Posterior cingulate gyrus (tissue), 11 donors: ENCODE measurements at regions not wholly inside any gene's neighbourhood (a gene's known extent, or its start where the extent isn't known, plus 50 kb on each side); places are given as distances from the start of the nearest gene placed in this dataset.
"Not testable (repeated sequence)": the region's sequence is repeated elsewhere in the genome, so short reads cannot be mapped to it uniquely, and the experiment has no call there.

ENCODE experiments used
- DNase-seq, 10 donors: peaks; one replicate each; pipeline versions ENCODE4 v3.0.0 to v3.0.0-alpha.2; 2020 to 2021; ENCODE audit warnings: mixed read lengths in 3 of 10
- intact Hi-C: fragments of 100-400 bp; cut with DNase I; formaldehyde crosslinking; loops from one replicate; pipeline ENCODE4 v1.15.1; 2023

GRCh38 chr3:98644168-98644567, 50.8 kb upstream of the CPOX start:
- no peak for DNase-seq
- intact Hi-C loops = no loop called here

- intact Hi-C loops = no loop called here
- DNase-seq = peak in 1 of 10 donors; percentile 52
Measured at GRCh38 chr3:98645039-98645438, 51.6 kb upstream of the CPOX start.

- intact Hi-C loops = no loop called here
- no peak for DNase-seq
Measured at GRCh38 chr3:98646680-98647079, 53.3 kb upstream of the CPOX start.

GRCh38 chr3:98647197-98647596, 53.8 kb upstream of the CPOX start:
- peak in 1 of 10 donors; percentile 51 for DNase-seq
- intact Hi-C loops = no loop called here

GRCh38 chr3:98650971-98651779, 57.8 kb upstream of the CPOX start:
- no peak for DNase-seq

GRCh38 chr3:98651780-98652077, 58.3 kb upstream of the CPOX start:
- intact Hi-C loops = no loop called here
- no peak for DNase-seq

More at GRCh38 chr3:98650971-98651779, 57.8 kb upstream of the CPOX start:
- intact Hi-C loops = no loop called here

- intact Hi-C loops = no loop called here
- DNase-seq = no peak
Measured at GRCh38 chr3:98655666-98656065, 62.3 kb upstream of the CPOX start.

- intact Hi-C loops = no loop called here
- DNase-seq = peak in 8 of 10 donors; percentile 14 to 91 (median 37)
Measured at GRCh38 chr3:98657457-98657856, 64.0 kb upstream of the CPOX start.

GRCh38 chr3:98662699-98663098, 69.3 kb upstream of the CPOX start:
- intact Hi-C loops = no loop called here
- DNase-seq = no peak

GRCh38 chr3:98670020-98670419, 76.6 kb upstream of the CPOX start:
- DNase-seq = no peak
- intact Hi-C loops = no loop called here

GRCh38 chr3:98679986-98680385, 83.2 kb upstream of the ST3GAL6 start:
- intact Hi-C loops = no loop called here

GRCh38 chr3:98680723-98681122, 82.4 kb upstream of the ST3GAL6 start:
- intact Hi-C loops = no loop called here

More at GRCh38 chr3:98679986-98680385, 83.2 kb upstream of the ST3GAL6 start:
- no peak for DNase-seq

GRCh38 chr3:98681486-98681885, 81.7 kb upstream of the ST3GAL6 start:
- intact Hi-C loops = no loop called here
- no peak for DNase-seq

More at GRCh38 chr3:98680723-98681122, 82.4 kb upstream of the ST3GAL6 start:
- no peak for DNase-seq

GRCh38 chr3:98682391-98682790, 80.7 kb upstream of the ST3GAL6 start:
- intact Hi-C loops, DNase-seq: not testable (repeated sequence)

- no peak for DNase-seq
- intact Hi-C loops = no loop called here
Measured at GRCh38 chr3:98688363-98688762, 74.8 kb upstream of the ST3GAL6 start.

GRCh38 chr3:98690876-98691275, 72.3 kb upstream of the ST3GAL6 start:
- no peak for DNase-seq
- intact Hi-C loops = no loop called here

- DNase-seq = no peak
- intact Hi-C loops = no loop called here
Measured at GRCh38 chr3:98691897-98692296, 71.2 kb upstream of the ST3GAL6 start.

- intact Hi-C loops = no loop called here
- DNase-seq = no peak
Measured at GRCh38 chr3:98692787-98693473, 70.2 kb upstream of the ST3GAL6 start.

GRCh38 chr3:98695796-98696195, 67.3 kb upstream of the ST3GAL6 start:
- no peak for DNase-seq
- intact Hi-C loops = no loop called here

GRCh38 chr3:98696296-98696695, 66.8 kb upstream of the ST3GAL6 start:
- intact Hi-C loops, DNase-seq: not testable (repeated sequence)

- no peak for DNase-seq
- intact Hi-C loops = no loop called here
Measured at GRCh38 chr3:98697225-98697624, 65.9 kb upstream of the ST3GAL6 start.

- intact Hi-C loops = no loop called here
- DNase-seq = peak in 1 of 10 donors; percentile 22
Measured at GRCh38 chr3:98699132-98699531, 64.0 kb upstream of the ST3GAL6 start.
